ENCODE measurements at regions not wholly inside any gene's neighbourhood (a gene's known extent, or its start where the extent isn't known, plus 50 kb on each side); places are given as distances from the start of the nearest gene placed in this dataset.

DNA sequence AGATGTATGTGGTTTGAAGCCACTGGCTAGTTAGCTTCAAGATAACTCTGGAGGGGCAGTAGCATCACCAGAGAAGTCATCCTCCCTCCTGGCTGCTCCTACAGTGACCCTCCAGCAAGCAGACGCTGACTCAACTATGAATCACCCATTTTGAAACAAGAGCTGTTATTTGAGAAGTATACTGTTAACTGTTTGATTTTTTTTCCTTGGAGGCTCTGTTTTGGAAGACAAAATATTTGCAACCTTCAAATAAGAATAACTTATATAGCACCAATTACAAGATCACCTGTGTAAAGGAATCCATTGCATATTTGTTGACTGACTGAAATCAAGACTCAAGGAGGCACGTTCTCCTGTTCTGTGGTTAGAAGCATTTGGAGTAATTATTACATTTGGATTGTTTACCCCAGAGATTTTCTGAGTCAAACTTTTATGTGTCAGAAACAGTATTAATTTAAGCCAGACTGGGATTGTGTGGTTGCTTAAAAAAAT lies 313.8 kb downstream of the MTX2 start:
- TF ChIP-seq CTCF (IDR thresholded peaks at IDR 0.05; ENCODE audit: borderline replicate concordance, insufficient read depth, low read depth, low read length) = no peak
- H3K4me3 ChIP-seq (ENCODE audit: low read depth, low read length) = no peak overlapping the region

- H3K4me3 ChIP-seq (ENCODE audit: low read depth, low read length) = no peak overlapping the region
- TF ChIP-seq CTCF (IDR thresholded peaks at IDR 0.05; ENCODE audit: borderline replicate concordance, insufficient read depth, low read depth, low read length) = no peak
Measured at GRCh38 chr2:176583607-176584006, 314.4 kb downstream of the MTX2 start.

- TF ChIP-seq CTCF (IDR thresholded peaks at IDR 0.05; ENCODE audit: borderline replicate concordance, insufficient read depth, low read depth, low read length) = no peak
- no peak overlapping the region for H3K4me3 ChIP-seq (ENCODE audit: low read depth, low read length)
Measured at GRCh38 chr2:176584333-176584732, 315.1 kb downstream of the MTX2 start.

DNA sequence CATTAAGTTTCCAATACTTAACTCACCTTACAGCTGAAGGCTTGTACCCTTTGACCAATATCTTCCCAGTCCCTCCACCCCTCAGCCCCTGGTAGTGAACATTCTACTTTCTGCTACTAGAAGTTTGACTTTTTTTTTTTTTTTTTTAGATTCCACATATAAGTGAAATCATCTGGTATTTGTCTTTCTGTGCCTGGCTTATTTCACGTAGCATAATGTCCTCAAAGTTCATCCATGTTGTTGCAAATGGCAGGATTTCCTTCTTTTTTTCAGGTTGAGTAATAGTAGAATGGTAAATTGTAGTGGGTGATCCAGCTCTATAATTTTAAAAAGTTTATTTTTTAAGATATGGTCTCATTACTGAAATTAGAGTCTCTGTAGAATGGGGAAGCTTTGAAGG lies 316.0 kb downstream of the MTX2 start:
- no peak overlapping the region for H3K4me3 ChIP-seq (ENCODE audit: low read depth, low read length)
- TF ChIP-seq CTCF (IDR thresholded peaks at IDR 0.05; ENCODE audit: borderline replicate concordance, insufficient read depth, low read depth, low read length) = no peak

DNA sequence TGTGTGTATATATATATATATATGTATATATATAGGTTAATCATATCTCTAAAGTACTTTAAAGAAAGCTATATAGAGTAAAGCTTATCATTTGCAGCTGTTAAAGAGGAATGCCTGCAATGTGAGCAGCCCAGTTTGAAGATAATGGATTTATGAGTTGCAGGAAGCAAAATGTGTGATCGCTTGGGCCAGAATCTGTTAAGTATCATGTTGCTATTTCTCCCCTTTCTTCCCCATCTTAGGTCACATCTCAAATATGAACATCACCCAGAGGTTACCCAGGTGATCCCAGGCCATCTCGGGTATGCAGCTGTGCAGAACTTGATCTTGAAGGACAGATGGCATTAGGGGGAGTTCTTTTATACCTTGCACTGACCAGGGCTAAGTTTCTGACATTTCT lies 316.5 kb downstream of the MTX2 start:
- TF ChIP-seq CTCF (IDR thresholded peaks at IDR 0.05; ENCODE audit: borderline replicate concordance, insufficient read depth, low read depth, low read length) = no peak
- no peak overlapping the region for H3K4me3 ChIP-seq (ENCODE audit: low read depth, low read length)

DNA sequence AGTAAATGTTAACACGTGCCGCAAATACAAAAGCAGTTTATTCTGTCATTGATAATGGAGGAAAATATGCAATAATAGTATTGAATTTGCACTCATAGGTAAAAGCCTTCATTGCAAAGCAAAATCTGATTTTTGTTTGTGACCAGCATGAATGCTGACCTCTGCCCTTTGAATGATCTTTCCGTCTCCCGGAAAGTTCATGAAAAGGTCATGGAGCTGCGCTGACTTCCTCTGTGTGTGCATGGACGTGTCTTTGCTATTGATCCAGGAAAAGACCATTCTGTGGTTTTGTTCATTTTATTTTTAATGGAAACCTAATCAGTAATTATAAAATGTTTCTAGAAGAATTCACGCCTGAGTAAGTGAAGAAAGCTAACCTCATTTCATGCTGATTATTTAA lies 320.0 kb downstream of the MTX2 start:
- TF ChIP-seq CTCF (IDR thresholded peaks at IDR 0.05; ENCODE audit: borderline replicate concordance, insufficient read depth, low read depth, low read length) = no peak

GRCh38 chr2:176589825-176590440 lies 320.7 kb downstream of the MTX2 start:
- H3K4me3 ChIP-seq (ENCODE audit: low read depth, low read length) = no peak overlapping the region
- TF ChIP-seq CTCF (IDR thresholded peaks at IDR 0.05; ENCODE audit: borderline replicate concordance, insufficient read depth, low read depth, low read length) = no peak

More for the DNA sequence above, 320.0 kb downstream of the MTX2 start:
- H3K4me3 ChIP-seq (ENCODE audit: low read depth, low read length) = no peak overlapping the region

Measured in GM12875 (cell line).